ENCODE measurements at regions not wholly inside any gene's neighbourhood (a gene's known extent, or its start where the extent isn't known, plus 50 kb on each side); places are given as distances from the start of the nearest gene placed in this dataset.

DNA sequence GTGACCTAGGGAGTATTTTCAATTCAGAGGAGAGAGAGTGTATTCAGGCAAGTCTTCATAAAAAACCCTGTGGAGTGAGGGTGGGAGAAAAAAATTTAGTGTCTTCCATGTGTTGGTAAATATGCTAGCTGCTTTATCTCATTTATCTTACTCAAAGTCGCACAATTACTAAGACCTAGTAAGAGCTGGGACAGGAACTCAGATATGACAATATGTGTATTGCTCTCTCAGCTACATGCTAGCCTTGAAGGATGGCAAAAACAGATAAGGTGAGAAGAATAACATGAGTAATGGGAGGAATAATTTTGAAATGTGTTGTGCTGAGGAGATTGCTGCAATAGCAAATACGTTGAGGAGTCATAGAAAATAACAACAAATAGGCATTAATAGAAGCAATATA, 458.6 kb downstream of the SH2D1A start (continued):
- TF ChIP-seq, protein P1, sequence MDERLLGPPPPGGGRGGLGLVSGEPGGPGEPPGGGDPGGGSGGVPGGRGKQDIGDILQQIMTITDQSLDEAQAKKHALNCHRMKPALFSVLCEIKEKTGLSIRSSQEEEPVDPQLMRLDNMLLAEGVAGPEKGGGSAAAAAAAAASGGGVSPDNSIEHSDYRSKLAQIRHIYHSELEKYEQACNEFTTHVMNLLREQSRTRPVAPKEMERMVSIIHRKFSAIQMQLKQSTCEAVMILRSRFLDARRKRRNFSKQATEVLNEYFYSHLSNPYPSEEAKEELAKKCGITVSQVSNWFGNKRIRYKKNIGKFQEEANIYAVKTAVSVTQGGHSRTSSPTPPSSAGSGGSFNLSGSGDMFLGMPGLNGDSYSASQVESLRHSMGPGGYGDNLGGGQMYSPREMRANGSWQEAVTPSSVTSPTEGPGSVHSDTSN (CRISPR knock-in tag; IDR thresholded peaks at IDR 0.05; ENCODE audit: low read depth), result no peak
- TF ChIP-seq, protein P1 (tag; conservative IDR thresholded peaks at IDR 0.05; ENCODE audit: low read depth), result peak; percentile 48; the same call in 1 of the 2 replicates
- TF ChIP-seq PCBP1 (IDR thresholded peaks at IDR 0.05; ENCODE audit: low read depth, low read length, poor library complexity, severe bottlenecking), result no peak
- TF ChIP-seq SMARCA4 (IDR thresholded peaks at IDR 0.05), result 0 out of 2 replicates have a peak, but pooled peaks have one; percentile 18
- 0 out of 2 replicates have a peak, but pooled peaks have one; percentile 5 for TF ChIP-seq CBFA2T2 (conservative IDR thresholded peaks at IDR 0.05)
- no peak for TF ChIP-seq CBX8 (IDR thresholded peaks at IDR 0.05; ENCODE audit: borderline replicate concordance, extremely low read depth, low read depth, low read length, poor library complexity, severe bottlenecking)
- TF ChIP-seq TBL1XR1 (IDR thresholded peaks at IDR 0.05; ENCODE audit: low read length in 2 of 2), result no peak
- no peak for TF ChIP-seq XRCC4 (IDR thresholded peaks at IDR 0.05; ENCODE audit: extremely low read depth, insufficient read depth, insufficient read length)

DNA sequence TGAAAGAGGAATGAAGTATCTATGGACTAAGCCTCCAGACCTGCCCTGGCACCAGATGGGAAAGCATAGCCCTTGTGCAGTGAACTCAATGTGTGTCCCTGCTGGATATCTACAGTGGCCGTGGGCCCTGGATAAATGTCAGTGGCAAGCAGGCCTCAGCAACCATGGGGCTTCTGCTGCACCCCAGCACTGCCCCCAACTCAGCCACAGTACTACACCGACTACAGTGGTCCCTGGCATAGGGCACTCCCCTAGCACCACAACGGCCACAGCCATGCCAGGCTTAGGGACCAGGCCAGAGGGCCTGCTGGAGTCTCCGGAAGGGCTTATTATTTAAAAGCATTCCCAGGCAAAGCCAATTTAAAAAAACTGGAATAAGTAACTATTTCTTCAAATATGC, 459.1 kb downstream of the SH2D1A start:
- intact Hi-C loops (cut with micrococcal nuclease), result no loop called here
- H3K9me1 ChIP-seq (ENCODE audit: control insufficient read depth, insufficient read depth, low read length), result no peaks in the 10 kb centered on the region
- TF ChIP-seq HDGF (IDR thresholded peaks at IDR 0.05), result no peak
- no peak for TF ChIP-seq KDM1A (IDR thresholded peaks at IDR 0.05)
- TF ChIP-seq SP2 (IDR thresholded peaks at IDR 0.05; ENCODE audit: extremely low read depth, low read depth, low read length, poor library complexity, severe bottlenecking), result no peak
- TF ChIP-seq, protein P2, sequence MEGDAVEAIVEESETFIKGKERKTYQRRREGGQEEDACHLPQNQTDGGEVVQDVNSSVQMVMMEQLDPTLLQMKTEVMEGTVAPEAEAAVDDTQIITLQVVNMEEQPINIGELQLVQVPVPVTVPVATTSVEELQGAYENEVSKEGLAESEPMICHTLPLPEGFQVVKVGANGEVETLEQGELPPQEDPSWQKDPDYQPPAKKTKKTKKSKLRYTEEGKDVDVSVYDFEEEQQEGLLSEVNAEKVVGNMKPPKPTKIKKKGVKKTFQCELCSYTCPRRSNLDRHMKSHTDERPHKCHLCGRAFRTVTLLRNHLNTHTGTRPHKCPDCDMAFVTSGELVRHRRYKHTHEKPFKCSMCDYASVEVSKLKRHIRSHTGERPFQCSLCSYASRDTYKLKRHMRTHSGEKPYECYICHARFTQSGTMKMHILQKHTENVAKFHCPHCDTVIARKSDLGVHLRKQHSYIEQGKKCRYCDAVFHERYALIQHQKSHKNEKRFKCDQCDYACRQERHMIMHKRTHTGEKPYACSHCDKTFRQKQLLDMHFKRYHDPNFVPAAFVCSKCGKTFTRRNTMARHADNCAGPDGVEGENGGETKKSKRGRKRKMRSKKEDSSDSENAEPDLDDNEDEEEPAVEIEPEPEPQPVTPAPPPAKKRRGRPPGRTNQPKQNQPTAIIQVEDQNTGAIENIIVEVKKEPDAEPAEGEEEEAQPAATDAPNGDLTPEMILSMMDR (IDR thresholded peaks at IDR 0.05 in 2 of 3, conservative IDR thresholded peaks at IDR 0.05 in 1 of 3; ENCODE audit: insufficient read depth in 2 of 3, low read depth in 1 of 3, low read length in 3 of 3), result no peak
- TF ChIP-seq NFRKB (IDR thresholded peaks at IDR 0.05; ENCODE audit: low read depth), result no peak
- no peak for TF ChIP-seq MYNN (IDR thresholded peaks at IDR 0.05)
- TF ChIP-seq MYNN (CRISPR knock-in tag; IDR thresholded peaks at IDR 0.05), result no peak
- no peak for TF ChIP-seq CREM (IDR thresholded peaks at IDR 0.05; ENCODE audit: low read depth)
- TF ChIP-seq, protein P3, sequence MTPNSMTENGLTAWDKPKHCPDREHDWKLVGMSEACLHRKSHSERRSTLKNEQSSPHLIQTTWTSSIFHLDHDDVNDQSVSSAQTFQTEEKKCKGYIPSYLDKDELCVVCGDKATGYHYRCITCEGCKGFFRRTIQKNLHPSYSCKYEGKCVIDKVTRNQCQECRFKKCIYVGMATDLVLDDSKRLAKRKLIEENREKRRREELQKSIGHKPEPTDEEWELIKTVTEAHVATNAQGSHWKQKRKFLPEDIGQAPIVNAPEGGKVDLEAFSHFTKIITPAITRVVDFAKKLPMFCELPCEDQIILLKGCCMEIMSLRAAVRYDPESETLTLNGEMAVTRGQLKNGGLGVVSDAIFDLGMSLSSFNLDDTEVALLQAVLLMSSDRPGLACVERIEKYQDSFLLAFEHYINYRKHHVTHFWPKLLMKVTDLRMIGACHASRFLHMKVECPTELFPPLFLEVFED (CRISPR knock-in tag; conservative IDR thresholded peaks at IDR 0.05), result no peak

More for the DNA sequence above, 459.1 kb downstream of the SH2D1A start:
- Histone ChIP-seq H3K4me1 (replicated peaks in 1 of 2; ENCODE audit: control insufficient read depth in 2 of 2, insufficient read depth in 2 of 2, low read length in 2 of 2) (peaks cover 0 to 4% of the 10 kb centered on the region in 2 experiments; a peak in 2 of 5 replicates), H3K79me2 (ENCODE audit: control insufficient read depth, insufficient read depth, low read length) (no peaks in the 10 kb centered on the region), H3K36me3 (ENCODE audit: control insufficient read depth, insufficient read depth, low read length) (no peaks in the 10 kb centered on the region), H4K20me1 (replicated peaks; ENCODE audit: control insufficient read depth, insufficient read depth, low read length) (no peaks in the 10 kb centered on the region), H2AFZ (ENCODE audit: low read depth, low read length) (0 out of 2 replicates have a peak overlapping the region, but pooled peaks have one; percentile 24), H3K27ac (ENCODE audit: extremely low read depth, low read depth, low read length) (no peak overlapping the region), H3K4me2 (ENCODE audit: insufficient read depth, low read length) (no peak overlapping the region), H3K27me3 (ENCODE audit: control insufficient read depth in 2 of 2, insufficient read depth in 2 of 2, low read length in 2 of 2) (no peaks in the 10 kb centered on the region), H3K9ac (ENCODE audit: insufficient read depth in 1 of 2, low read depth in 2 of 2, low read length in 2 of 2) (no peak overlapping the region), H3K9me3 (replicated peaks; ENCODE audit: control insufficient read depth, insufficient read depth, low read depth, low read length) (no peaks in the 10 kb centered on the region), H3K4me3 (no peak overlapping the region)
- no TSS peak for BruUV-seq (replicated peaks)
- CTCF ChIA-PET (ENCODE audit: low intra/inter-chr PET ratio), result no interaction called here
- ATAC-seq (peak; percentile 27; the same call in 2 of the 3 replicates), FAIRE-seq (no peak), DNase-seq (ENCODE audit: extremely low read depth in 1 of 4, low spot score in 3 of 4) (no peak)
- WGBS (ENCODE audit: insufficient coverage, low coverage, missing lambda C conversion rate), result 75% methylated on average over 2 of the region's 4 CpGs
- in situ Hi-C loops (cut with MboI), result no loop called here
- POLR2A ChIA-PET, result no interaction called here

Measured in K562 (cell line).